IMR-90 (cell line): ENCODE measurements at regions not wholly inside any gene's neighbourhood (a gene's known extent, or its start where the extent isn't known, plus 50 kb on each side); places are given as distances from the start of the nearest gene placed in this dataset.

Experiments
- ATAC-seq: fragments of 200-7000 bp; cut with Tn5 transposase; 2 replicates; pipeline ENCODE4 v1.9.1; 2020; ENCODE audit warnings: low read depth, mild to moderate bottlenecking, moderate library complexity
- BruUV-seq: library from RNA; stranded (reverse); fragments of 400-500 nt; replicated peaks from 2 replicates; lab custom pipeline; 2021; lab: Mats Ljungman, UMichigan
- CTCF ChIA-PET: fragments of 300-600 bp; formaldehyde crosslinking; extraction: SDS; loops from one replicate; lab custom pipeline; 2021; ENCODE audit warnings: antibody characterized with exemption; lab: Yijun Ruan, JAX
- POLR2A ChIA-PET: fragments of 300-600 bp; sonication (Branson Sonifier 250); formaldehyde crosslinking; loops from one replicate; lab custom pipeline; 2022; ENCODE audit warnings: antibody characterized with exemption; ENCODE audit not compliant: unreplicated experiment; lab: Charles Lee
- DNase-seq: peaks from one replicate; pipeline ENCODE4 v3.0.0; 2013
- H2AFZ ChIP-seq: replicated peaks from 2 replicates; pipeline ENCODE3; 2013; ENCODE audit warnings: low read length, mild to moderate bottlenecking; ENCODE audit not compliant: poor library complexity
- H2AK5ac ChIP-seq: 2 replicates; pipeline ENCODE4 v1.6.1; 2013; ENCODE audit warnings: low read depth, low read length, inconsistent platforms
- H2AK9ac ChIP-seq: replicated peaks from 2 replicates; pipeline ENCODE3; 2013; ENCODE audit warnings: mild to moderate bottlenecking, low read depth, low read length, moderate library complexity; ENCODE audit not compliant: poor library complexity
- H2BK120ac ChIP-seq: 2 replicates; pipeline ENCODE4 v1.6.1; 2013; ENCODE audit warnings: low read depth, low read length, inconsistent platforms
- H2BK15ac ChIP-seq: 3 replicates; pipeline ENCODE4 v1.6.1; 2013; ENCODE audit warnings: low read depth, low read length, inconsistent platforms
- H2BK20ac ChIP-seq: 2 replicates; pipeline ENCODE4 v1.6.1; 2013; ENCODE audit warnings: low read depth, mild to moderate bottlenecking, inconsistent platforms, low read length, moderate library complexity
- H2BK5ac ChIP-seq: 2 replicates; pipeline ENCODE4 v1.6.1; 2013; ENCODE audit warnings: mild to moderate bottlenecking, low read depth, low read length, inconsistent platforms; ENCODE audit not compliant: poor library complexity, severe bottlenecking
- H3K14ac ChIP-seq: replicated peaks from 2 replicates; pipeline ENCODE4 v1.6.1; 2013; ENCODE audit warnings: low read depth, low read length, inconsistent platforms
- H3K18ac ChIP-seq: 2 replicates; pipeline ENCODE4 v1.6.1; 2013; ENCODE audit warnings: low read depth, low read length, control low read depth
- H3K23ac ChIP-seq: 2 replicates; pipeline ENCODE4 v1.6.1; 2013; ENCODE audit warnings: low read depth, low read length, inconsistent platforms
- H3K27ac ChIP-seq: 2 replicates; pipeline ENCODE4 v1.5.1; 2013; ENCODE audit warnings: mild to moderate bottlenecking, control low read depth, low read length; ENCODE audit not compliant: insufficient read depth
- H3K27me3 ChIP-seq: 2 replicates; pipeline ENCODE4 v1.6.1; 2013; ENCODE audit warnings: low read length; ENCODE audit not compliant: control insufficient read depth, insufficient read depth
- H3K36me3 ChIP-seq: 2 replicates; pipeline ENCODE4 v1.6.1; 2013; ENCODE audit warnings: low read length, mixed read lengths; ENCODE audit not compliant: control insufficient read depth, insufficient read depth
- H3K4ac ChIP-seq: 2 replicates; pipeline ENCODE4 v1.6.1; 2013; ENCODE audit warnings: low read depth, low read length, inconsistent platforms
- H3K4me1 ChIP-seq: 2 replicates; pipeline ENCODE4 v1.6.1; 2013; ENCODE audit warnings: low read length, mixed read lengths; ENCODE audit not compliant: control insufficient read depth, insufficient read depth
- H3K4me2 ChIP-seq: 2 replicates; pipeline ENCODE4 v1.6.1; 2013; ENCODE audit warnings: low read depth, mild to moderate bottlenecking, control low read depth, low read length, moderate library complexity
- H3K4me3 ChIP-seq: 2 replicates; pipeline ENCODE4 v1.5.1; 2013; ENCODE audit warnings: low read depth, mild to moderate bottlenecking, control low read depth, low read length, moderate library complexity; ENCODE audit not compliant: insufficient read depth
- H3K56ac ChIP-seq: 2 replicates; pipeline ENCODE4 v1.6.1; 2013; ENCODE audit warnings: low read length, inconsistent platforms; ENCODE audit not compliant: insufficient read depth; ENCODE audit errors: extremely low read depth
- H3K79me1 ChIP-seq, 2 experiments: 2 replicates each; pipeline ENCODE4 v1.6.1; 2013; ENCODE audit warnings: low read length in 2 of 2, inconsistent platforms in 1 of 2, low read depth in 1 of 2
- H3K9ac ChIP-seq: 2 replicates; pipeline ENCODE4 v1.6.1; 2013; ENCODE audit warnings: low read depth, low read length, control low read depth
- H3K9me1 ChIP-seq: 2 replicates; pipeline ENCODE4 v1.6.1; 2013; ENCODE audit warnings: low read length, inconsistent platforms; ENCODE audit not compliant: insufficient read depth
- H3K9me3 ChIP-seq: 2 replicates; pipeline ENCODE4 v1.6.1; 2013; ENCODE audit warnings: low read length; ENCODE audit not compliant: control insufficient read depth, insufficient read depth
- H4K20me1 ChIP-seq: 2 replicates; pipeline ENCODE4 v1.6.1; 2013; ENCODE audit warnings: low read length, inconsistent platforms; ENCODE audit not compliant: insufficient read depth
- H4K5ac ChIP-seq: 2 replicates; pipeline ENCODE4 v1.6.1; 2013; ENCODE audit warnings: mild to moderate bottlenecking, low read depth, low read length, control low read depth
- H4K8ac ChIP-seq, 2 experiments: 2 replicates each; pipeline ENCODE4 v1.6.1; 2013; ENCODE audit warnings: low read depth in 2 of 2, low read length in 2 of 2, control low read depth in 1 of 2, inconsistent platforms in 1 of 2
- H4K91ac ChIP-seq: 2 replicates; pipeline ENCODE4 v1.6.1; 2013; ENCODE audit warnings: low read depth, low read length, inconsistent platforms; ENCODE audit not compliant: insufficient read depth
- FOS ChIP-seq: fragments of 150-350 bp; IDR thresholded peaks from 2 replicates; pipeline ENCODE4 v1.6.1; 2016; ENCODE audit warnings: low read depth, low read length
- MAZ ChIP-seq: IDR thresholded peaks from 2 replicates; pipeline ENCODE4 v1.6.1; 2012; ENCODE audit warnings: low read depth, mild to moderate bottlenecking, low read length, improper control_type of control experiment, moderate library complexity, borderline replicate concordance
- RFX5 ChIP-seq: IDR thresholded peaks from 2 replicates; pipeline ENCODE4 v1.8.0; 2012; ENCODE audit warnings: low read depth, mild to moderate bottlenecking, low read length, moderate library complexity
- USF2 ChIP-seq: fragments of 150-350 bp; IDR thresholded peaks from 2 replicates; pipeline ENCODE4 v1.6.1; 2017; ENCODE audit warnings: mild to moderate bottlenecking, antibody characterized with exemption, low read length, low read depth
- WGBS, 2 experiments: methylation state at CpG; one replicate each; pipeline versions ENCODE4 v1.1.5 to v1.1.7; 2013; ENCODE audit warnings: missing lambda C conversion rate in 2 of 2; ENCODE audit not compliant: insufficient read length in 1 of 2; ENCODE audit errors: extremely low coverage in 2 of 2; 5-methylcytosine and 5-hydroxymethylcytosine counted together
- dilution Hi-C: fragments of 300-500 bp; cut with HindIII; formaldehyde crosslinking; loops from one replicate; pipeline ENCODE4 v1.14.3; 2018; ENCODE audit warnings: low sequenced_read_pairs; ENCODE audit not compliant: unreplicated experiment
- in situ Hi-C: fragments of 300-500 bp; cut with MboI; formaldehyde crosslinking; loops from 3 replicates; pipeline ENCODE4 v1.14.3; 2019; ENCODE audit warnings: low sequenced_read_pairs, inconsistent platforms, mixed read lengths
- intact Hi-C: fragments of 100-400 bp; cut with micrococcal nuclease; formaldehyde crosslinking; loops from 2 replicates; pipeline ENCODE4 v1.10.0; 2022

- WGBS, 2 experiments = 84% methylated on average over 3 of the region's 4 CpGs; no CpG with 5 or more reads in 1 of the 2 experiments
- POLR2A ChIA-PET = no interaction called here
Observed at GRCh38 chr5:118761814-118762213, 226.5 kb downstream of the DTWD2 start.

More at GRCh38 chr5:118761814-118762213, 226.5 kb downstream of the DTWD2 start:
- no peaks in the 10 kb centered on the region for H3K27me3 ChIP-seq
- no peak overlapping the region for H3K18ac ChIP-seq
- no peak overlapping the region for H3K23ac ChIP-seq
- ATAC-seq (no peak), DNase-seq (no peak)
- H4K8ac ChIP-seq = no peak overlapping the region
- in situ Hi-C loops = no loop called here
- CTCF ChIA-PET = no interaction called here
- no peaks in the 10 kb centered on the region for H4K20me1 ChIP-seq
- no peaks in the 10 kb centered on the region for H3K4me1 ChIP-seq
- peaks cover 8% of the 10 kb centered on the region for H3K9me3 ChIP-seq
- no peak overlapping the region for H2BK20ac ChIP-seq
- no peak overlapping the region for H2AK5ac ChIP-seq
- dilution Hi-C loops = no loop called here
- BruUV-seq = no TSS peak
- no peak overlapping the region for H3K4ac ChIP-seq
- no peak overlapping the region for H4K5ac ChIP-seq
- H3K36me3 ChIP-seq = no peaks in the 10 kb centered on the region
- H2BK5ac ChIP-seq = no peak overlapping the region
- TF ChIP-seq MAZ (no peak), FOS (no peak), USF2 (no peak), RFX5 (no peak)
- no peak overlapping the region for H4K91ac ChIP-seq
- no peak overlapping the region for H3K9ac ChIP-seq
- no peak overlapping the region for H3K4me2 ChIP-seq
- no peak overlapping the region for H2AFZ ChIP-seq
- H3K79me1 ChIP-seq = no peaks in the 10 kb centered on the region
- H3K9me1 ChIP-seq = no peaks in the 10 kb centered on the region
- H3K14ac ChIP-seq = no peak overlapping the region
- H2AK9ac ChIP-seq = no peak overlapping the region
- no peak overlapping the region for H3K27ac ChIP-seq
- H2BK120ac ChIP-seq = no peak overlapping the region
- H3K56ac ChIP-seq = no peak overlapping the region
- H3K4me3 ChIP-seq = no peak overlapping the region
- no peak overlapping the region for H2BK15ac ChIP-seq
- intact Hi-C loops = no loop called here
